LNCAP (cell line): ENCODE measurements at regions not wholly inside any gene's neighbourhood (a gene's known extent, or its start where the extent isn't known, plus 50 kb on each side); places are given as distances from the start of the nearest gene placed in this dataset.

Experiments used
- TF ChIP-seq, protein P1 (sequence below): fragments of 450-650 bp; IDR thresholded peaks from 2 replicates; pipeline ENCODE4 v1.5.1; 2017; ENCODE audit warnings: mild to moderate bottlenecking

GRCh38 chr4:188930822-188931221 is 791.6 kb downstream of the TRIML1 start:
- TF ChIP-seq, protein P1, sequence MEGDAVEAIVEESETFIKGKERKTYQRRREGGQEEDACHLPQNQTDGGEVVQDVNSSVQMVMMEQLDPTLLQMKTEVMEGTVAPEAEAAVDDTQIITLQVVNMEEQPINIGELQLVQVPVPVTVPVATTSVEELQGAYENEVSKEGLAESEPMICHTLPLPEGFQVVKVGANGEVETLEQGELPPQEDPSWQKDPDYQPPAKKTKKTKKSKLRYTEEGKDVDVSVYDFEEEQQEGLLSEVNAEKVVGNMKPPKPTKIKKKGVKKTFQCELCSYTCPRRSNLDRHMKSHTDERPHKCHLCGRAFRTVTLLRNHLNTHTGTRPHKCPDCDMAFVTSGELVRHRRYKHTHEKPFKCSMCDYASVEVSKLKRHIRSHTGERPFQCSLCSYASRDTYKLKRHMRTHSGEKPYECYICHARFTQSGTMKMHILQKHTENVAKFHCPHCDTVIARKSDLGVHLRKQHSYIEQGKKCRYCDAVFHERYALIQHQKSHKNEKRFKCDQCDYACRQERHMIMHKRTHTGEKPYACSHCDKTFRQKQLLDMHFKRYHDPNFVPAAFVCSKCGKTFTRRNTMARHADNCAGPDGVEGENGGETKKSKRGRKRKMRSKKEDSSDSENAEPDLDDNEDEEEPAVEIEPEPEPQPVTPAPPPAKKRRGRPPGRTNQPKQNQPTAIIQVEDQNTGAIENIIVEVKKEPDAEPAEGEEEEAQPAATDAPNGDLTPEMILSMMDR: no peak

DNA sequence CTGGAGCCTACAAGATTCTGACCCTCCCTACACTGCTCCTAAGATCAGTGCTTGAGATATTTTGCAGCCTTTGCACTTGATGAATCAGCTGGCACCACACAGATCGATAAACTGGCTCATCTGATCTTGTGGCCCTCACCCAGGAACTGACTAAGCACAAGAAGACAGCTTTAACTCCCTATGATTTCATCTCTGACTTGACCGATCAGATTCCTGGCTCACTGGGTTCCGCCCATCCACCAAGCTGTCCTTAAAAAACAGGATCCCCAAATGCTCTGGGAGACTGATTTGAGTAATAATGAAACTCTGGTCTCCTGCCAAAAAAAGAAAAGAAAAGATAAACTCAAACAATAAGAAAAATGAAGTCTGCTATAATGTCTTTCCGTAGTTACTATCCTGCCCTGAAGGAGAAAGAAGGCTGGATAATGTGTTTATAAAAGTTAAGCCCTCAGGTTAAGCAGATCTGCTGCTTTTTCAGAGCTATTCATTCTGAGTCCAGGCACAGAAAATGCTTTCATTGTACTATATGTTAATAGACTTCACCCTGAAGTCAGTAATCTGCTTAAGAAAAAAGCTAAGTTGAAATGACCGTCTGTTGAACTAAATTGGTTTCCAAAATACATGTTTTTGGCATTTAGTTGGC is 795.2 kb downstream of the TRIML1 start:
- TF ChIP-seq, protein P1: no peak

GRCh38 chr4:188941524-188942119 is 802.4 kb downstream of the TRIML1 start:
- TF ChIP-seq, protein P1: no peak

DNA sequence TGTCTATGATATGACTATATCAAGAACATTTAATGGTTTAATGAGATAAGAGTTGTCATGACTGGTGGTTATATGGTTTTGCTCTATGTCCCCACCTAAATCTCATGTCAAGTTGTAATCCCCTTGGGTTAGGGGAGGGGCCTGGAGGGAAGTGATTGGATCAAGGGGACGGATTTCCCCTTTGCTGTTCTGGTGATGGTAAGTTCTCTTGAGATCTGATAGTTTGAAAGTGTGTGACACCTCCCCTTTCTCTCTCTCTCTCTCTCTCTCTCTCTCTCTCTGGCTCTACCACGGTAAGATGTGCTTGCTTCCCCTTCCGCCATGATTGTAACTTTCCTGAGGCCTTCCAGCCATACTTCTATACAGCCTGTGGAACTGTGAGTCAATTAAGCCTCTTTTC is 803.4 kb downstream of the TRIML1 start:
- TF ChIP-seq, protein P1: no peak

DNA sequence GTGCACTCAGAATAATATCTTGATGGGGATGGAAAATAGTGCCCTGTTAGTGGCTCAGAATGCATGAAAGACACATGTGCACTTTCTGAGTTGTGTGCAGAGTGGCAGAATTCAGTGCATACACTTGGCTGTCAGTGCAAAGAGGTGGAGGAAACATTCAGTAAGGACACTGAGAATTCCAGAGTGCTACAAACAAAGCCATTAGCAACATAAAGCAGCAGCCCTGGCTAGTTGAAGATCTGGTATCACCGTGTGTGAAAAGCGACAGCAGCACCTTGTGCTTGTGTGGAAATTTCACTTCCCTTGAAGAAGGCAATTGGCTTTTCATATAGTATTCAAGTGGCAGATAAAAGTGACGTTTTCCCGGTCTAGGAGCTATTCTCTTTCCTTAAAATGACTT is 810.4 kb downstream of the TRIML1 start:
- TF ChIP-seq, protein P1: no peak

DNA sequence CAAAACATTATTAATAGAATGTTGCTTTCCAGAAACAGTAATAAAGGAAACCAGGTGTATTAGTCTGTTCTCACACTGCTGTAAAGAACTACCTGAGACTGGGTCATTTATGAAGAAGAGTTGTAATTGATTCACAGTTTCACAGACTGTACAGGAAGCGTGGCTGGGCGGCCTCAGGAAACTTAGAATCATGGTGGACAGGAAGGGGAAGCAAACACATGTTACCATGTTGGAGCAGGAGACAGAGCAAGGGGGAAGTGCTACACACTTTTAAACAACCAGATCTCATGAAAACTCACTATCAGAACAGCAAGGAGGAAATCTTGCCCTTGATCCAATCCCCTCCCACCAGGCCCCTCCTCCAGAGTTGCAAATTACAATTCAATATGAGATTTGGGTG is 815.8 kb downstream of the TRIML1 start:
- TF ChIP-seq, protein P1: no peak

DNA sequence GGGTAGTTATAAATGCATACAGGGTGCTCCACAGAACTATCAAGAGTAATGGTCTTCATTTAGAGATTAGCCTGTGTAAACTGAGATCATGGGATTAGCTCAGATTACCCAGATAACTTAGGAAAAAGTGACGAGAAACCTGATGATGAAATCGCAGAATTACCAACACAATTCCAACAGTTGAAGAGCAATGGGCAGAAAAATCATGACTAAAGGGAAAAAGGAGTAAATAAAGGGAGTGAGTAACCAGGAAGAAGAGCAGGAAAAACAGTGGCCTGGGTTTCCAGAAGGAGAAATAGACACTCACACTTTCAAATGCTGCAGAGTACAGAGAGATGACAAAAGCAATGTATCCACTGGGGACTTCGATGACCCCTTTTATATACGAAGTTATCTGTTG is 817.3 kb downstream of the TRIML1 start:
- TF ChIP-seq, protein P1: no peak
